Smooth muscle cell (in vitro differentiated cells): ENCODE measurements at regions not wholly inside any gene's neighbourhood (a gene's known extent, or its start where the extent isn't known, plus 50 kb on each side); places are given as distances from the start of the nearest gene placed in this dataset.

Experiments used
- DNase-seq: peaks from one replicate; lab custom pipeline; 2025; ENCODE audit not compliant: unreplicated experiment; lab: John Stamatoyannopoulos, UW
- H2AFZ ChIP-seq: fragments of 200-600 bp; sonication (generic); 2 replicates; pipeline ENCODE4 v1.6.0; 2016; ENCODE audit warnings: antibody characterized with exemption, low read depth, mild to moderate bottlenecking
- H3F3A ChIP-seq: fragments of 200-600 bp; sonication (generic); 2 replicates; pipeline ENCODE4 v1.6.0; 2017; ENCODE audit warnings: antibody characterized with exemption, low read depth
- H3K27ac ChIP-seq: fragments of 200-600 bp; sonication (generic); 2 replicates; pipeline ENCODE4 v1.5.1; 2016; ENCODE audit warnings: low read depth, mild to moderate bottlenecking
- H3K27me3 ChIP-seq: fragments of 200-600 bp; sonication (generic); 2 replicates; pipeline ENCODE4 v1.6.1; 2016; ENCODE audit warnings: low read depth, mild to moderate bottlenecking
- H3K36me3 ChIP-seq: fragments of 200-600 bp; sonication (generic); 2 replicates; pipeline ENCODE4 v1.5.1; 2016; ENCODE audit warnings: low read depth
- H3K4me1 ChIP-seq: fragments of 200-600 bp; sonication (generic); 2 replicates; pipeline ENCODE4 v1.5.1; 2016; ENCODE audit warnings: low read depth
- H3K4me2 ChIP-seq: fragments of 200-600 bp; sonication (generic); 2 replicates; pipeline ENCODE4 v1.6.0; 2016; ENCODE audit warnings: mild to moderate bottlenecking
- H3K4me3 ChIP-seq: fragments of 200-600 bp; sonication (generic); 2 replicates; pipeline ENCODE4 v1.5.1; 2016; ENCODE audit warnings: mild to moderate bottlenecking
- H3K79me2 ChIP-seq: fragments of 200-600 bp; sonication (generic); 2 replicates; pipeline ENCODE4 v1.6.0; 2016; ENCODE audit warnings: low read depth, mild to moderate bottlenecking
- H3K9ac ChIP-seq: fragments of 200-600 bp; sonication (generic); 2 replicates; pipeline ENCODE4 v1.6.0; 2016; ENCODE audit warnings: low read depth
- H3K9me3 ChIP-seq: fragments of 200-600 bp; sonication (generic); replicated peaks from 2 replicates; pipeline ENCODE4 v1.5.1; 2016; ENCODE audit warnings: low read depth
- H4K20me1 ChIP-seq: fragments of 200-600 bp; sonication (generic); 2 replicates; pipeline ENCODE4 v1.6.0; 2016; ENCODE audit warnings: low read depth
- CTCF ChIP-seq: fragments of 200-600 bp; sonication (generic); IDR thresholded peaks from 2 replicates; pipeline ENCODE4 v1.5.1; 2017; ENCODE audit warnings: borderline replicate concordance, mild to moderate bottlenecking, antibody characterized with exemption; ENCODE audit not compliant: insufficient read depth, poor library complexity, severe bottlenecking
- WGBS: methylation state at CpG from one replicate; pipeline ENCODE4 v1.1.7; 2016; ENCODE audit warnings: low lambda C conversion rate; 5-methylcytosine and 5-hydroxymethylcytosine counted together

GRCh38 chr15:29624271-29624670, 198.0 kb downstream of the TJP1 start:
- no peak overlapping the region for H3K4me3 ChIP-seq
- H3K4me1 ChIP-seq = no peaks in the 10 kb centered on the region
- no peak overlapping the region for H3K4me2 ChIP-seq
- H3F3A ChIP-seq = no peaks in the 10 kb centered on the region
- 92% methylated on average over 8 of the region's 8 CpGs for WGBS
- no peak overlapping the region for H2AFZ ChIP-seq
- TF ChIP-seq CTCF = no peak
- no peak overlapping the region for H3K9ac ChIP-seq
- H3K27ac ChIP-seq = no peak overlapping the region
- H3K36me3 ChIP-seq = no peaks in the 10 kb centered on the region
- no peaks in the 10 kb centered on the region for H3K27me3 ChIP-seq
- no peaks in the 10 kb centered on the region for H3K9me3 ChIP-seq
- no peak for DNase-seq
- H3K79me2 ChIP-seq = no peaks in the 10 kb centered on the region
- H4K20me1 ChIP-seq = no peaks in the 10 kb centered on the region

GRCh38 chr15:29623116-29623639, 199.1 kb downstream of the TJP1 start:
- Histone ChIP-seq H3F3A (no peaks in the 10 kb centered on the region), H3K27me3 (no peaks in the 10 kb centered on the region), H3K9ac (no peak overlapping the region), H2AFZ (no peak overlapping the region), H3K4me1 (no peaks in the 10 kb centered on the region), H3K79me2 (no peaks in the 10 kb centered on the region), H3K27ac (no peak overlapping the region), H3K4me2 (no peak overlapping the region), H4K20me1 (no peaks in the 10 kb centered on the region), H3K4me3 (no peak overlapping the region), H3K9me3 (no peaks in the 10 kb centered on the region), H3K36me3 (no peaks in the 10 kb centered on the region)
- 91% methylated on average over 6 of the region's 6 CpGs for WGBS
- no peak for TF ChIP-seq CTCF
- DNase-seq = no peak

GRCh38 chr15:29622637-29623036, 199.6 kb downstream of the TJP1 start:
- Histone ChIP-seq H3K27me3 (no peaks in the 10 kb centered on the region), H3K79me2 (no peaks in the 10 kb centered on the region), H3K9me3 (no peaks in the 10 kb centered on the region), H3K4me1 (no peaks in the 10 kb centered on the region), H4K20me1 (no peaks in the 10 kb centered on the region), H2AFZ (no peak overlapping the region), H3K36me3 (no peaks in the 10 kb centered on the region), H3K27ac (no peak overlapping the region), H3F3A (no peaks in the 10 kb centered on the region), H3K9ac (no peak overlapping the region), H3K4me2 (no peak overlapping the region), H3K4me3 (no peak overlapping the region)
- WGBS = 94% methylated on average over 7 of the region's 7 CpGs
- TF ChIP-seq CTCF = no peak
- DNase-seq = no peak

- H3K4me2 ChIP-seq = no peak overlapping the region
- H3K79me2 ChIP-seq = no peaks in the 10 kb centered on the region
- no peak for DNase-seq
- H3K4me3 ChIP-seq = no peak overlapping the region
- H2AFZ ChIP-seq = no peak overlapping the region
- no peak overlapping the region for H3K27ac ChIP-seq
- no peaks in the 10 kb centered on the region for H3K9me3 ChIP-seq
- H3F3A ChIP-seq = no peaks in the 10 kb centered on the region
- no peak for TF ChIP-seq CTCF
- WGBS = 96% methylated on average over 5 of the region's 5 CpGs
- H3K9ac ChIP-seq = no peak overlapping the region
- no peaks in the 10 kb centered on the region for H3K27me3 ChIP-seq
- no peaks in the 10 kb centered on the region for H3K4me1 ChIP-seq
- no peaks in the 10 kb centered on the region for H4K20me1 ChIP-seq
- no peaks in the 10 kb centered on the region for H3K36me3 ChIP-seq
Measured at GRCh38 chr15:29621616-29622015, 200.7 kb downstream of the TJP1 start.
